HG03432 (cell line): ENCODE measurements at regions not wholly inside any gene's neighbourhood (a gene's known extent, or its start where the extent isn't known, plus 50 kb on each side); places are given as distances from the start of the nearest gene placed in this dataset.

Experiments used
- ATAC-seq: cut with Tn5 transposase; IDR thresholded peaks from one replicate; pipeline ENCODE4 v1.9.1; 2021; ENCODE audit warnings: mild to moderate bottlenecking, moderate library complexity; ENCODE audit not compliant: unreplicated experiment

DNA sequence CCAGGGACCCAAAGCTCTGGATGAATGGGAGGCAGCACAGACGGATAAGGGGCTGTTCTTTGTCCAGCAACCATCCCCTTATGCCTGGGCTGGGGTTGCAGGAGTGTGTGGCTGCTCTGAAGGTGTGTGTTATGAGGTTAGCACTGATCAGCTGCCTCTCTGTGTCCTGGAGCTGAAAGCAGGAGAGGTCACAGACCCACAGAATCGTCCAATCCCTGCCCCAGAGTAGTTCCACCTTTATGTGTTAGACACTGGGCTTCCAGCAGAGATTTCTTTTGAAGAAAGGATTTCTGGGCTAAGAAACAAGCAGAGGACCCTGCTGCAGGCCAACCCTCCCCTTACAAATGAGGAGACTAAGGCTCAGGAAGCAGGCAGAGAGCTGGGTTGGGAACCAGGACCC lies 62.4 kb downstream of the ARL6IP4 start:
- ATAC-seq: no peak

DNA sequence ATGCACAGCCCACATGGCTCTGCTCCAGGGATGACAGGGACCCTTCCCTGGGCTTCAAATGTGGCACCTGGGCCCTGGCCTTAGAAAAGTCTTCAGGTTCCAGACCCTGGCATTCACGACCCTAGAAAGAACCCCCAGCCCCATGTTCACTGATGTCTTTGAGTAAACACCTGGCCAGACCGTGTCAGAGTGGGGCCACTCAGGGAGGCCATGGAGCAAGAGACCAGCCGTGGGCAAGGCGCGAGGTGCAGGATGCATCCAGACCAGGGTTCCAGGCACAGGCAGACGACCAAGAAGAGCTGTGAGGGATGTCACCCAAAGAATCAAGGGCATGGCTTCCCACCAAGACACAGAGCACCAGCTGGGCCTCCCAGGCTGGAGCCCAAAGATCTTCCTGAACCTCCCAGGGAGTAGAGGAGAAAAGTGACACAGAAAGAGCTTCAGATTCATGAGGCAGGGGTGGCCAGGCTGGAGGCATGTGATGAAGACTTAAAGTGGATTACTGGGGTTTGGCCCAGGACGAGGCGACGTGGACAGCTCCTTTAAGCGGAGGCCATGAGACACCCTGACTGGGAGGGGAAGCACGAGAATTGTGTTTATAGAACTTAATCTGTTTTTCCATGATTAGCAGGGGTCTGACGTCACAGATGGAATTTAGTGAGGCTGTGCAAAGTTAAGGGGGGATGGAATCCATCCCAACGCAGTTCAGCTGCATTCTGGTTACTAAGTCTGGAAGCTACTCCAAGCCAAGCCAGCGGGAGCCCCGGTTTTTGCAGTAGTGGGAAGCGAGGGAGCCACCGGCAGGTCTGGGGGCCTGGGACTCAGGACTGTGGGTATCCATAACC lies 61.6 kb downstream of the ARL6IP4 start:
- no peak for ATAC-seq

GRCh38 chr12:123041042-123041531 lies 60.6 kb downstream of the ARL6IP4 start:
- ATAC-seq: no peak

DNA sequence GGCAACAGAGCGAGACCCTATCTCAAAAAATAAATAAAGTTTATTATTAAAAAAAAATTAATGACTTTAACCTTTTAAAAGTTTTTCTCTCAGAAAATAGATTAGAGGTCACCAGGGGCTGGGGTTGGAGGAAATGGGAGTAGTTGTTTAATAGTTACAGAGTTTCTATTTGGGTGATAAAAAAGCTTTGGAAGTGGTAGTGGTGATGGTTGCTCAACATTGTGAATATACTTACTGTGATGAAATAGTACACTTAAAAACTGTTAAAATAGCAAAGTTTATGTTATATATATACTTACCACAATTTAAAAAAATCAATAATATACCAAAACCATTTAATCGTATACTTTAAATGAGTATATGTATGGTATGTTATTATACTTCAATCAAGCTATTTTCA lies 59.6 kb downstream of the ARL6IP4 start:
- no peak for ATAC-seq

DNA sequence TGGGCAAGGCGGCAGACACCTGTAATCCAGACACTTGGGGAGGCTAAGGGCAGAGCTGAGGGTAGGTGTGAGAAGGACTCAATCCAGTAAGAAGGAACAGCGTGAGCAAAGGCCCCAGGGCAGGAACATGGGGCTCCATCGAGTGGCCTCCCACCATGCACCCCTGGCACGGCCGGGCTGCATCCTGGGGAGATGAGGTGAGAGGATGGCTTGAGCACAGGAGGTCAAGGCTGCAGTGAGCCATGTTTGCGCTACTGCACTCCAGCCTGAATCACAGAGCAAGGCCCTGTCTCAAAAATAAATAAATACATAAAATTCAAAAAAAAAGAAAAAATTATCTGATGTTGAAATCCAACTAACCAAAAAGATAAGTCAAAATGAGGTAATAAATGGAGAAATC lies 58.5 kb downstream of the ARL6IP4 start:
- no peak for ATAC-seq

DNA sequence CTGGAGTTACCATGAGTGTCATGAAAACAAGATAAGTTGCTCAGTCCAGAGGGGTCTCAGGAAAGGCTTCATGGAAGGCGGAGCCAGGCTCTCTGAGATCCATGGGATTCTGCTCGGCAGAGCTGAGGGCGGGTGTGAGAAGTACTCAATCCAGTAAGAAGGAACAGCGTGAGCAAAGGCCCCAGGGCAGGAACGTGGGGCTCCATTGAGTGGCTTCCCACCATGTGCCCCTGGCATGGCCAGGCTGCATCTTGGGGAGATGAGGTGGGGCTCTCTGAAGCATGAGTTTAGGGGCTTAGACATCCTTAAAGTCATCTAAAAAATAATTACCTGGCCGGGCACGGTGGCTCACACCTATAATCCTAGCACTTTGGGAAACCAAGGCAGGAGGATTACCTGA lies 58.0 kb downstream of the ARL6IP4 start:
- no peak for ATAC-seq

DNA sequence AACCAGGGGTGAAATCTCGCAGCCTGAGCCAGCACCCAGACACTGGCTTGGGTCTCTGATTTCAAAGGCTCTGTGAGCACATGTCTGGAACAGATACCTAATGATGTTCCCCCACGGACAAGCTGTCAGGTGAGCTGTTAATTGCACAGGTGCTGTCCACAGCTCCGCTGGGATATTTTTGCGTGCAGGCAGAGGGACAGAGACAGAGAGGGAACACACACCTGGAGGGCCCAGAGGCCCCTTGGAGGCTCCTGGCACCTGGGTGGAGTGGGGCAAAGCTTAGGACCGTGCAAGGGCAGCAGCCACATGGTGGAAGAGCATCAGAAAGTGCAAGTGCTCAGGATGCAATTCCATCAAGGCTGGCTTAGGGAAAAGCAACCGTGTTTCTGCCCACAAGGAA lies 57.3 kb downstream of the ARL6IP4 start:
- ATAC-seq: no peak

- ATAC-seq: no peak
Measured at GRCh38 chr12:123036466-123037285, 56.2 kb downstream of the ARL6IP4 start.

- ATAC-seq: no peak
Measured at GRCh38 chr12:123035841-123036240, 55.4 kb downstream of the ARL6IP4 start.

DNA sequence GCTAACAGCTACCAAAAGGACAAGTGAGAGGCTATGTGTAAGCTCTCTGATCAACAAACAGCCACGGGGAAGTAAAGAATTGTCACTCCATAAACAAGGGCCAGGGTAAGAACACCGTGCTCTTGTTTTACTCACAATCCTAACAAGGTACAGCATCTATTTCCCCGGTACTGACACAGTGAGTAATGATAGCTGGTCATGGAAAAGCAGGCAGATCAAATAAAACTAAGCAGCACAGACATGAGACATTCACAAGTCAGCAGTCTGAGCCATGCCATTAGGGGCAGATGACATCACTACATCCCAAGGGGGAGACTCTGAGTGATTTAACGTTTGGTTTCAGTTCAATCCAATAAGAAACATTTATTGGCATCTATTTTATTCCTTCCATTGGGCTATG lies 54.4 kb downstream of the ARL6IP4 start:
- no peak for ATAC-seq

- no peak for ATAC-seq
Measured at GRCh38 chr12:123034022-123034541, 53.6 kb downstream of the ARL6IP4 start.

GRCh38 chr12:123033392-123034021 lies 53.0 kb downstream of the ARL6IP4 start:
- no peak for ATAC-seq

DNA sequence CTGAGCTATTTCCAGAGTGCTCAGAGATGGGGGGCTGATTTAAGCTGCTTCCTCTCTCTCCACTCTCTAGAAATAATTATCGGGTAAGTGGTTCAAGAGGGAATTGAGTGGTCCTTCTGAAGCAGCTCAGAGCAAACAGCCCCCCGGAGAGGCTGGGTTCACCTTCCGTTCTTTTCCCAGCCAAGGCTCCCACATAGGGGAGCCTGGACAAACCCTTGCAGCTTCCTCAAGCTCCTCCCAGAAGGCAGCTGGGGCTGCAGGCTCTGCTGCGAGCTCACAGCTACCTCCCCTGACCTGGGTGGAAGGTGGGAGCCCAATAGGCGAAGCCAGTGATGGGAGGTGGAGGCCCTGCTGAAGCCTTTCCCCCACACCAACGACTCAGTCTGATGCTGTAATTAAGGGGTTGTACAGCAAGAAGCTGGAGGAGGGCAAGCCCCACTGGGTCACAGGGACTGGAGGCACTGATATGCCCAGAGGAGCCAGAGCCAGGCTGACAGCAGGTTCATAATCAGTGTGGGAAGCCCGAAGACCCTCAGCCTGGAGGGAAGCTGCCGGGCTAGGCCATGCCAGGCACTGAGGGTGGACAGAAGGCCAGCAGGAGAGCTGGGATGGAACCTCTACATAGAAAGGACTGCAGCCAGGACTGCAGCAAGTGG lies 52.4 kb downstream of the ARL6IP4 start:
- no peak for ATAC-seq
